Left lung (tissue), 4 donors: ENCODE measurements at regions not wholly inside any gene's neighbourhood (a gene's known extent, or its start where the extent isn't known, plus 50 kb on each side); places are given as distances from the start of the nearest gene placed in this dataset.

Source experiments
- ATAC-seq: fragments of 200-7000 bp; cut with Tn5 transposase; one replicate; pipeline ENCODE4 v1.9.1; 2020; ENCODE audit warnings: moderate library complexity
- DNase-seq, 4 donors: peaks; one replicate each; pipeline ENCODE4 v3.0.0-alpha.2; 2013 to 2020
- H3K27ac ChIP-seq, 2 donors: fragments of 200-600 bp; sonication (generic) in 1 of 2; one replicate each; pipeline versions ENCODE4 v1.5.0 to v1.8.0; 2020 to 2021
- H3K27me3 ChIP-seq, 2 donors: fragments of 200-600 bp; sonication (generic) in 1 of 2; one replicate each; pipeline versions ENCODE4 v1.5.0 to v1.8.0; 2020 to 2021
- H3K36me3 ChIP-seq, 2 donors: fragments of 200-600 bp; sonication (generic) in 1 of 2; one replicate each; pipeline versions ENCODE4 v1.5.0 to v1.8.0; 2020 to 2021
- H3K4me1 ChIP-seq, 2 donors: fragments of 200-600 bp; one replicate each; pipeline ENCODE4 v1.8.0; 2021
- H3K4me3 ChIP-seq, 2 donors: fragments of 200-600 bp; sonication (generic) in 1 of 2; one replicate each; pipeline versions ENCODE4 v1.5.0 to v1.8.0; 2020 to 2021; ENCODE audit warnings: mild to moderate bottlenecking in 1 of 2
- H3K9me3 ChIP-seq, 2 donors: fragments of 200-600 bp; sonication (generic) in 1 of 2; one replicate each; pipeline versions ENCODE4 v1.5.0 to v1.8.0; 2020 to 2021
- intact Hi-C, 2 donors: fragments of 100-400 bp; cut with DNase I; formaldehyde crosslinking; loops; one replicate each; pipeline versions ENCODE4 v1.11.2 to v1.14.2; 2022
- TF ChIP-seq, protein P1 (sequence below), 2 donors: fragments of 200-600 bp; sonication (generic) in 1 of 2; IDR thresholded peaks; one replicate each; pipeline versions ENCODE4 v1.5.0 to v1.8.0; 2021; ENCODE audit warnings: antibody characterized with exemption in 2 of 2
- donor health status: DM: no; HTN: yes; CAD: no.
- donor health status: DM: no; HTN: no; CAD: no.

GRCh38 chr12:105865886-105866285, 272.9 kb downstream of the NUAK1 start:
- H3K36me3 ChIP-seq: no peaks in the 10 kb centered on the region
- no peaks in the 10 kb centered on the region for H3K4me1 ChIP-seq
- ATAC-seq (no peak), DNase-seq (no peak)
- no peak overlapping the region for H3K27ac ChIP-seq
- TF ChIP-seq, protein P1, sequence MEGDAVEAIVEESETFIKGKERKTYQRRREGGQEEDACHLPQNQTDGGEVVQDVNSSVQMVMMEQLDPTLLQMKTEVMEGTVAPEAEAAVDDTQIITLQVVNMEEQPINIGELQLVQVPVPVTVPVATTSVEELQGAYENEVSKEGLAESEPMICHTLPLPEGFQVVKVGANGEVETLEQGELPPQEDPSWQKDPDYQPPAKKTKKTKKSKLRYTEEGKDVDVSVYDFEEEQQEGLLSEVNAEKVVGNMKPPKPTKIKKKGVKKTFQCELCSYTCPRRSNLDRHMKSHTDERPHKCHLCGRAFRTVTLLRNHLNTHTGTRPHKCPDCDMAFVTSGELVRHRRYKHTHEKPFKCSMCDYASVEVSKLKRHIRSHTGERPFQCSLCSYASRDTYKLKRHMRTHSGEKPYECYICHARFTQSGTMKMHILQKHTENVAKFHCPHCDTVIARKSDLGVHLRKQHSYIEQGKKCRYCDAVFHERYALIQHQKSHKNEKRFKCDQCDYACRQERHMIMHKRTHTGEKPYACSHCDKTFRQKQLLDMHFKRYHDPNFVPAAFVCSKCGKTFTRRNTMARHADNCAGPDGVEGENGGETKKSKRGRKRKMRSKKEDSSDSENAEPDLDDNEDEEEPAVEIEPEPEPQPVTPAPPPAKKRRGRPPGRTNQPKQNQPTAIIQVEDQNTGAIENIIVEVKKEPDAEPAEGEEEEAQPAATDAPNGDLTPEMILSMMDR (IDR thresholded peaks at IDR 0.05): no peak
- intact Hi-C loops: no loop called here
- no peaks in the 10 kb centered on the region for H3K9me3 ChIP-seq
- H3K27me3 ChIP-seq: no peaks in the 10 kb centered on the region
- H3K4me3 ChIP-seq: no peak overlapping the region

DNA sequence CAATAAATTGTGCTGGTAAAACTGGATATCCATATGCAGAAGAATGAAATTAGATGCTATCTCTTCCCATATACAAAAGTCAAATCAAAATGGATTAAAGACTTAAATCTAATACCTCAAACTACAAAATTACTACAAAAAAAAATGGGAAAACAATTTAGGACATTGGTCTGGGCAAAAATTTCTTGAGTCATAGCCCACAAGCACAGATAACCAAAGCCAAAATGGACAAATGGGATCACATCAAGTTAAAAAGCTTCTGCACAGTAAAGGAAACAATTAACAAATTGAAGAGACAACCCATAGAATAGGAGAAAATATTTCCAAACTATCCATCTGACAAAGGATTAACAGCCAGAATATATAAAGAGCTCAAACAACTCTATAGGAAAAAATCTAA, 264.6 kb downstream of the NUAK1 start:
- TF ChIP-seq, protein P1 (IDR thresholded peaks at IDR 0.05): no peak
- H3K27me3 ChIP-seq: no peaks in the 10 kb centered on the region
- H3K27ac ChIP-seq: no peak overlapping the region
- H3K36me3 ChIP-seq: no peaks in the 10 kb centered on the region
- intact Hi-C loops: no loop called here
- DNase-seq (no peak), ATAC-seq (no peak)
- H3K4me3 ChIP-seq: no peak overlapping the region
- no peaks in the 10 kb centered on the region for H3K9me3 ChIP-seq
- H3K4me1 ChIP-seq: no peaks in the 10 kb centered on the region

- H3K27me3 ChIP-seq: no peaks in the 10 kb centered on the region
- no peaks in the 10 kb centered on the region for H3K4me1 ChIP-seq
- no peak overlapping the region for H3K4me3 ChIP-seq
- no peaks in the 10 kb centered on the region for H3K9me3 ChIP-seq
- TF ChIP-seq, protein P1 (IDR thresholded peaks at IDR 0.05): no peak
- no peak for DNase-seq
- H3K27ac ChIP-seq: no peak overlapping the region
- no peaks in the 10 kb centered on the region for H3K36me3 ChIP-seq
- intact Hi-C loops: no loop called here
- no peak for ATAC-seq
Observed at GRCh38 chr12:105876396-105876927, 262.3 kb downstream of the NUAK1 start.

- ATAC-seq (no peak), DNase-seq (no peak)
- no peaks in the 10 kb centered on the region for H3K27me3 ChIP-seq
- TF ChIP-seq, protein P1 (IDR thresholded peaks at IDR 0.05): no peak
- H3K4me1 ChIP-seq: no peaks in the 10 kb centered on the region
- no peak overlapping the region for H3K27ac ChIP-seq
- H3K4me3 ChIP-seq: no peak overlapping the region
- intact Hi-C loops: no loop called here
- no peaks in the 10 kb centered on the region for H3K9me3 ChIP-seq
- no peaks in the 10 kb centered on the region for H3K36me3 ChIP-seq
Observed at GRCh38 chr12:105878964-105879363, 259.8 kb downstream of the NUAK1 start.

GRCh38 chr12:105880824-105881388, 257.8 kb downstream of the NUAK1 start:
- H3K27ac ChIP-seq: no peak overlapping the region
- ATAC-seq (no peak), DNase-seq (no peak)
- no peaks in the 10 kb centered on the region for H3K4me1 ChIP-seq
- TF ChIP-seq, protein P1 (IDR thresholded peaks at IDR 0.05): no peak
- no peaks in the 10 kb centered on the region for H3K27me3 ChIP-seq
- no peaks in the 10 kb centered on the region for H3K9me3 ChIP-seq
- intact Hi-C loops: no loop called here
- H3K36me3 ChIP-seq: no peaks in the 10 kb centered on the region
- no peak overlapping the region for H3K4me3 ChIP-seq
